ENCODE measurements at regions not wholly inside any gene's neighbourhood (a gene's known extent, or its start where the extent isn't known, plus 50 kb on each side); places are given as distances from the start of the nearest gene placed in this dataset.

- DNase-seq (ENCODE audit: low read depth) = peak; percentile 74
- H3K4me3 ChIP-seq (ENCODE audit: low read depth, low read length) = peak overlapping the region; percentile 93
- no peak for TF ChIP-seq CTCF (IDR thresholded peaks at IDR 0.05; ENCODE audit: insufficient read depth, low read depth, low read length)
Measured at GRCh38 chr12:24560192-24560775, 388.6 kb downstream of the BCAT1 start.

GRCh38 chr12:24557738-24558137, 391.2 kb downstream of the BCAT1 start:
- no peak for DNase-seq (ENCODE audit: low read depth)
- TF ChIP-seq CTCF (IDR thresholded peaks at IDR 0.05; ENCODE audit: insufficient read depth, low read depth, low read length) = no peak
- H3K4me3 ChIP-seq (ENCODE audit: low read depth, low read length) = no peak overlapping the region

GRCh38 chr12:24555730-24556129, 393.2 kb downstream of the BCAT1 start:
- no peak overlapping the region for H3K4me3 ChIP-seq (ENCODE audit: low read depth, low read length)
- DNase-seq (ENCODE audit: low read depth) = no peak
- no peak for TF ChIP-seq CTCF (IDR thresholded peaks at IDR 0.05; ENCODE audit: insufficient read depth, low read depth, low read length)

GRCh38 chr12:24554612-24555295, 394.1 kb downstream of the BCAT1 start:
- H3K4me3 ChIP-seq (ENCODE audit: low read depth, low read length) = no peak overlapping the region
- TF ChIP-seq CTCF (IDR thresholded peaks at IDR 0.05; ENCODE audit: insufficient read depth, low read depth, low read length) = no peak
- no peak for DNase-seq (ENCODE audit: low read depth)

- no peak overlapping the region for H3K4me3 ChIP-seq (ENCODE audit: low read depth, low read length)
Measured at GRCh38 chr12:24553259-24553658, 395.6 kb downstream of the BCAT1 start.

GRCh38 chr12:24551163-24551786, 397.6 kb downstream of the BCAT1 start:
- no peak for DNase-seq (ENCODE audit: low read depth)

More at GRCh38 chr12:24553259-24553658, 395.6 kb downstream of the BCAT1 start:
- no peak for TF ChIP-seq CTCF (IDR thresholded peaks at IDR 0.05; ENCODE audit: insufficient read depth, low read depth, low read length)
- DNase-seq (ENCODE audit: low read depth) = no peak

More at GRCh38 chr12:24551163-24551786, 397.6 kb downstream of the BCAT1 start:
- H3K4me3 ChIP-seq (ENCODE audit: low read depth, low read length) = peak overlapping the region; percentile 20
- no peak for TF ChIP-seq CTCF (IDR thresholded peaks at IDR 0.05; ENCODE audit: insufficient read depth, low read depth, low read length)

Data from fibroblast of villous mesenchyme (primary cell).